ENCODE measurements at regions not wholly inside any gene's neighbourhood (a gene's known extent, or its start where the extent isn't known, plus 50 kb on each side); places are given as distances from the start of the nearest gene placed in this dataset.
A peak's percentile ranks its signal among the peaks of the same experiment; 100 is the strongest.

DNA sequence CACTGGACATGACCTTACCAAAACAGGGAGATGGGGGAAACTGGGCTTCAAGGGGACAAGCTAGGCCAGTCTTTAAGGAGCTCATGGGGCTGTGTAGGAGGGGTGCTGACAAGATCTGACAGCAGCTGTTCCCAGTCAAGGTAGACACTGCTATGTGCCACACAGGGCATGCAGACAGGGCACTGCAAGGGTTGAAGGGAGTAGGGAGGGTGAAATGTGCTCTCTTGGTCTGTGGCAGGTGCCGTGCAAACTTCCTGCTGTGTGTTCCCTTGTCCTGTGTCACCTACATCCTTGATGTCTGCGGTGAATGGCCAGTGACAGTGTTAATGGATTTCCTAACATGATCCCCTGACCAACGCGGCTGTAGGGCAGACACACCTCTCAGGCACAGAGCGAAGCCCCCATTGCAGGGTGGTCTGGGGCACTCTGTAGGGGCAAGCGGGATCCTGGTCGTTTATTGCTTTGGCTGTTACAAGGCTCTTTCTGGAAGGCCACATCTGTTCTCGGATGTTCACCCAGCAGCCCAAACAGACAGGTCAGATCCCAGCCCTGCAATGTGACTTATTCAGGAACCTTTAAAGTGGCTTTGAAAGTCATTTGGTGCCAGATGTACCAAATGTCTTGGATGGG, 199.5 kb upstream of the ZNF536 start:
- no peak for DNase-seq

DNA sequence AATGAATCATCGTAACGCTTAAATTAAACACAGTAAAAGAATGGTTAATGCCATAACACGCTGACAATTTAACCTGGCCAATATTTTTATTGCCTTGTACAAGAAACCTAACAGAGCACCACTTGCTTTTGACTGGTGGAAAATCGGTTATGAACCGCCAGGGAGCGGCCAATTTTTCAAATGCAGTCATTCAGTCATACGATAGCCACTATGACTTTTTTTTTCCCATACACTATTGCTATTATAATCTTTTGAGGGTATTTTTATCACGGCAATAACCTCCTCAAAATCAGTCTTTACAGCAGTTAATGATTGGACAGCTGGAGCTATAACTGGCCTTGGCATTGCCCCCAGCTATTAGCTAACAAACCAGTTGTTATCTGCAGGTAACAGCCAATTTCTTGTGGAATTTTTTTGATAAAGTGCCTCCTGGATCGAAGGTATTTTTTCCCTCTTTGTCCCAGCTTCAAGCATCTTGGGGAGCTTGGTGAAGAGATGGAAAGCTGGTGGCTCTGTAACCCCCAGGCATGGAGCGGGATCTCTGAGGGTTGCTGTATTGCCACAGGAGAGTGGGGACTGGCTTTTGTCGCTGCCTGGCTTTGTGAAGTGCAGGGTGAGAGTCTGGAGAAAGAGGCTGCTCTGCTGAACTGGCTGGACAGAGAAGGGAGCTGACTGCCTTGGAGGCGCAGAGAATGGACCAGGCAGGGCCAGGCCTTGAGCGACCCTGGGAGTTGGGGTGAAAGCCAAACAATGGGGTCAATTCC, 198.4 kb upstream of the ZNF536 start:
- DNase-seq: no peak

DNA sequence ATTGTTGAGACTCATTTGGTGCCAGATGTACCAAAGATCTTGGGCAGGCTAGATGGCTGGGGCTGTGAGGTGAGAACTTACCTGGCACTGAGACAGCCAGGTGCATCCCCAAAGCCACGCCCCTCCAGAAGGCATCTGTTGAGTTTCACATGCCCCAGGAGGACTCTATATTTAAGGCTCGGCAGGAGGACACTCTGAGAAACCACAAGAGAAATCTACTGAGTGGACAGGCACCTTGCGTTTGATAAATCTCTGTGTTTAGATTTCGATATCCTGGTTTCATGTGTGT, 197.9 kb upstream of the ZNF536 start:
- DNase-seq: no peak

DNA sequence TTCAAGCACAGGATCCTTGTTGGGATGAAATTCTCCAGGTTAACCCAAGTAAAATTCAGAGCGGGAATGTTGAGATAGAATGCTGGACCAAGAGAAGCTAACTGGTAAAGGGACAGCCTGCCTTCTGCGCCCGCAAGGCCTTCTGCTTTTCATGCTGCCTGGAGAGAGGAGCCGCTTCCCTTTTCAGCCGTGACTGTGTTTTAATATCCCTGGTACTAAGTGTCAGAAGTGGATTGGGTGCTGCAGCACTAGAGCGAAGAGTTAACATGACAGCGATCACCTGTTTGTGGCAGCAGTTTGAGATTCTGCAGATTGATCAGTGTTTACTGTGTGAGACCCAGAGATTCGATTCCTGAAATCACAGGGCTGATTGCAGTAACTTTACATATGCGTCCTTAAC, 197.4 kb upstream of the ZNF536 start:
- no peak for DNase-seq

DNA sequence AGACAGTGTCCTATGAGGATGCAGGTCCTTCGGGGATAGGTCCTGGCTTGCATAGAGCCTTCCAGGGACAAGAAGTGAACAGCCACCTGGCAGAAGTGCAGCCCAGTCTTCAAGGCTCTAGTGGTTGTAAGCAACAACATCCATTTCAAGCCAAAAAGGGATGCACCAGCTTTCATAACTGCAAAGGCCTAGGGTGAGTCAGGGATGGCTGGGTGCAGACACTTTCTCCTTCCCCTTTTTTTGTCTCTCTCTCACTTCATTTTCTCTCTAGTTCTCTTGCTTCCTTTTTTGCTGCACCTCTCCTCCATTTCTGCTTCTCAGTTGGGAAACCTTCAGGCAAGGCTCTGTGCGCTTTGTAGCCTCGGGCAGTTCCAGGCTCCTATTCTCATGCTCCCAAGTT, 196.2 kb upstream of the ZNF536 start:
- no peak for DNase-seq

DNA sequence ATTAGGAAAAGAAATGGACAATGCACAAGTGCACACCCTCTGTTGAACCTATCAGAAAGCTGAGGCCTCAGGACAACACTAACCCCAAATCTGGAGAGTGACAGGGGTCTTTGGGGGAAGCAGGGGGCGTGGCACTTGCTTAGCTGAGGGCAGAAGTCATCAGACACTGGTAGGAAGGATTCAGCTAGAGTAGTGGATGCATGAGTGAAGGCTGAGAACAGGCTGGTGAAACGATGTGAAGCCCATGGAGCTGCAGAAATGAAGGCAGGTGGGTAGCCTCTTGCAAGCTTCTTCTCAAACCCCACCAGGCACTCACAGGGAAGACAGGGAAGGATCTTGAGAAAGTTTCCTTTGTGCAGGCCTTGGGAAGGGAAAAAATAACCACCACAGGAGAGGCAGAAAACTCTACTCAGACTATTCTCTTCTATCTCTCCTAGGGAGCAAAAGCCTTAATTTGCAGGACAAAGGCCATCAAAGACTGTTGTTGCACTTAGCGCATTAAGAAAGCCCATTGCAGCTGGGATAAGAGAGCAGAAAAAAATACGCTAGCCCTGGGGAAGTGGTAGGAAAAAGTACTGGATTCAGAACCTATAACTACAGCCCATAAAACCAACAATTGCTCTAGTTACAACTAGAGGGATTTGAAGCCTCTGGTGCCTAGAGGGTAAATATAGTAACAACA, 193.3 kb upstream of the ZNF536 start:
- DNase-seq: no peak

DNA sequence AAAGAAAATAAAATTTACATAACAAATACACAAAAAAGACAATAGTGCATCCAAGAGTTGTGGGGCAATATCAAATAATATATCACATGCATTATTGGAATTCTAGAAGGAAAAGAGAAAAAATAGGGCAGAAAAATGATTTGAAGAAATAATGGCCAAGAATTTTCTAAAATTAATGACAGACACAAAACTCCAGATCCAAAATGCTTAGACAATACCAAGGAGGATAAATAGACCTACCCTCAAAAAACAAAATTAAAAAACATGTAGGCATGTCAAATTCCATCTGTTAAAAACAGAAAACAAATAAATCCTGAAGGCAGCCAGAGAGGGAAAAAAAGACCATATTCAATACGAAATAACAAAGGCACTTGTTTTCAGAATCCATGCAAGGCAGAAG, 191.5 kb upstream of the ZNF536 start:
- DNase-seq: no peak

DNA sequence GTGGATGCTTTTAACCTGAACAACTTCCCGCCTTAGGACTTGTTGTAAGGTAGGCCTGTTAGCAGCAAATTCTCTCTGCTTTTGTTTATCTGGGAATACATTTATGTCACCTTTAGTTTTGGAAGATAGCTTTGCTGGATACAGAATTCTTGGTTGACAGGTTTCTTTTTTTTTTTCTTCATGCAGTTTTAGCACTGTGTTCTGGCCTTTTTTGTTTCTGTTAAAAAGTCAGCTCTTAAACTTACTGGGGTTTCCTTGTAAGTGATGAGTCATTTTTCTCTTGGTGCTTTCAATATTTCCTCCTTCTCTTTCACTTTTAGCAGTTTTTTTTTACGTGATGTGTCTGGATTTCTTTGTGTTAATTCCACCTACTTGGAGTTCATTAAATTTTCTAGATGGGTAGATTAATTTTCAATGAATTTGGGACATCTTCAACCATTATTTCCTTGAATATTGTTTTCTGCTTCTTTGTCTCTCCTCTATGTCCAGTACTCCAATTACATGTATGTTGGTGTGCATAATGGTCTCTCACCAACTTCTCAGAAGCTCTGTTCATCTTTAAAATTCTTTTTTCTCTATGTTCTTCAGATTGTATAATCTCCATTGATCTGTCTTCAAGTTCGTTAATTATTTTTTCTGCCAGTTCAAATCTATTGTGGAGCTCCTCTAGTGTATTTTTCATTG, 188.2 kb upstream of the ZNF536 start:
- DNase-seq: no peak

DNA sequence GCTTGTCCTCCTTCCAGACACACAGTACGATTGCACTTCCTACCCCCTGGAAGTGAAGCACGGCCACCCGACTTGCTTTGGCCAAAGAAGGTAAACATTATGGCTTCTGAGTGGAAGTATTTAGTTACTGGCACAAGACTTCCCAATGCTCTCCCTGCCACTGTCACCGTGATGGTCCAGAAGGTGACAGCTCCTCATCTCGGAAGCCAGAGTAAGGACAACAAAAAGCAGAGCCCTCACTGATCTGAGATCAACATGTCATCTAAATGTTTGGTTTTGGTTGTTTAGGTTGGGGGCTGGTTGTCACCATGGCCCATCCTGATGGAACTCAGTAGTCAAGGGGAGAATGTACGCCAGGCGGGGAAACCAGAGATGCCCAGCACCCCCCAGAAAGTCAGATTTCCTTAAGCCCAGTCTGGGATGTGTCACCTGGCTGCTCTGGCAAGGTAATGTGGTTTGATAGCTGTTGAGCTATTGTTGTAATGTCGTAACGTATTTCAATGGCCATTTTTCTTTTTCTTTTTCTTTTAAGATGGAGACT, 170.1 kb upstream of the ZNF536 start:
- DNase-seq: no peak

DNA sequence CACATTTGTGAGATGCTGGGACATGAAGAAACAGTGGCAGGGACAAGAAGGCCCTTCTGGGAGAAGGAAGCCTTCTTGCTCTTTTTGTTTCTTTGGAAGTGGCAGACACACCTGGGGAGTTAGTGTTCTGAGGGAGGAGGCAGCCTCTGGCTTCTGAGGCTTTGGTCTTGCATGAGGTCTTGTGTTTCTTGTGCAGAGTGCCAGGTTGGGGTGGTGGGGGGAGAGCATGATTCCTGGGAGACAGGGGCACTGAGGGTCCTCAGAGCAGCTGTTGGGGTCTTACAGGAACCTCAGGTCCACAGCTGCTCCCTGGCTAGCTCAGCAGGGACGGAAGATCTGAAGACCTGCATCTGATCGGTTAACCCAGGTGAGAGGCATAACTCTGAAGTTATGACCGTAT, 167.5 kb upstream of the ZNF536 start:
- DNase-seq: no peak

DNA sequence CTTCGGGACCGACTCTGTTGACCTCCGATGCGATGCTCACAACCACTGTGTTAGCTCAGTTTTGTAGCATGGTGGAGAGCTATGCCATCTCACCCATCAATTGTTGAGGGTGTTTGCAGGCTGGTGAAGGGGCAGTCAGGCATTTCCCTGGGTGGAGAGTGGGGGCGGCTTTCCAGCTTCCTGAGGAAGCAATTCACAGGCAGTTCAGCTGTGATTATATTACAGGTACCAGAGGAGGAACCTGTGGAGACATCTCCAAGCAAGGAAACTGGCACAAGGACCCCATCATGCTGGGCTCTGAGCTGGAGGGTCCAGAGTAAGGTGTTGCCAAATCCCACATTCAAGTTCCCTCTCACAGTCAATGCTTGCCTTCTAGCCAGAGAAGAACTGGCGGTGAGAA, 166.0 kb upstream of the ZNF536 start:
- DNase-seq: no peak

DNA sequence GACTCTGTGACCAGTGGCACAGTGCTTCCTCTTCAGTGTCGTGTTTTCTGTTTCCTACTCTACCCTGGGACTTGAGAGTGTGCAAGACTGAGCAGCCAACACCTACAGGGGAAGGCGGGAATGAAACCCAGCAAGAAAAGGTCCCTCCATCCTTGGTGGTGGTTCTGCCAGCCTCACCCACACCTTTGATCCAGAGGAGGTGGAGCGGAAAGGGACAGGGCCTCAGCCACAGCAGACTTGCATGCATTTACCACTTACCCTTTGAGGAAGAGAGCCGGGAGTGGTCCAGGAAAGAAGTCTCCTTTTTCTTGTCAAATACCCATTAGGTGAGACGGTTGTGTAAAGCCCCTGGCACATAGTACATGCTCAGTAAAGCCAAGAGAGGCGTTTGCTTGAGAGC, 164.8 kb upstream of the ZNF536 start:
- DNase-seq: no peak

DNA sequence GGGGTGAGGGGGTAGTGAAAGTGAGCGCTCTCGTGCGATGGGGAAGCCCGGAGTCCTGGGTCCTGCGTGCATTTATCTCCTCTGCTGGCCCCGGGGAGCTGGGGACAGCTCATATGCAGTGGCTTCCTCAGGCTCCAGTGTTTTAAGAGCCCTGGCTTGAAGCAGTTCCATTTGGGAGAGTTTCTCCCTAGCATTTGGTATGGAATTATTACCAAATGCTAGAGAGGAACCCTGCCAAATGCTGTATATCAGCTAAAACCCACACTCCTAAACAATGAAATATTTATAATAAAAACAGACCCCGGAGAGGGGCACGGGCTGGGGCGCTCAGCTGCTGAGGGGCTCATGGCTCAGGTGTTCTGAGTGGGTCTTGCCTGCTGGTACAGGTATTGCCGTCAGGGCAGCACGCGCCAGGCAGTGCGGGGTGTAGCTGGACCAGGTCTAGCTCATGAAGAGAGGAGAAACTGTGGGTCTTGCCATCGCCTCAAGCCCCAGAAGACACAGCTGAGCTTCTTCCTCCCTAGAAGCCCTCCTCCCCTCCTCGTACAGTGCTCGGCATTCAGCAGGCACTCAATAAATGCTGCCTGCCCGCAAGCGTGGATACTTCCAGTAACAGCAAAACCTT, 163.6 kb upstream of the ZNF536 start:
- no peak for DNase-seq

DNA sequence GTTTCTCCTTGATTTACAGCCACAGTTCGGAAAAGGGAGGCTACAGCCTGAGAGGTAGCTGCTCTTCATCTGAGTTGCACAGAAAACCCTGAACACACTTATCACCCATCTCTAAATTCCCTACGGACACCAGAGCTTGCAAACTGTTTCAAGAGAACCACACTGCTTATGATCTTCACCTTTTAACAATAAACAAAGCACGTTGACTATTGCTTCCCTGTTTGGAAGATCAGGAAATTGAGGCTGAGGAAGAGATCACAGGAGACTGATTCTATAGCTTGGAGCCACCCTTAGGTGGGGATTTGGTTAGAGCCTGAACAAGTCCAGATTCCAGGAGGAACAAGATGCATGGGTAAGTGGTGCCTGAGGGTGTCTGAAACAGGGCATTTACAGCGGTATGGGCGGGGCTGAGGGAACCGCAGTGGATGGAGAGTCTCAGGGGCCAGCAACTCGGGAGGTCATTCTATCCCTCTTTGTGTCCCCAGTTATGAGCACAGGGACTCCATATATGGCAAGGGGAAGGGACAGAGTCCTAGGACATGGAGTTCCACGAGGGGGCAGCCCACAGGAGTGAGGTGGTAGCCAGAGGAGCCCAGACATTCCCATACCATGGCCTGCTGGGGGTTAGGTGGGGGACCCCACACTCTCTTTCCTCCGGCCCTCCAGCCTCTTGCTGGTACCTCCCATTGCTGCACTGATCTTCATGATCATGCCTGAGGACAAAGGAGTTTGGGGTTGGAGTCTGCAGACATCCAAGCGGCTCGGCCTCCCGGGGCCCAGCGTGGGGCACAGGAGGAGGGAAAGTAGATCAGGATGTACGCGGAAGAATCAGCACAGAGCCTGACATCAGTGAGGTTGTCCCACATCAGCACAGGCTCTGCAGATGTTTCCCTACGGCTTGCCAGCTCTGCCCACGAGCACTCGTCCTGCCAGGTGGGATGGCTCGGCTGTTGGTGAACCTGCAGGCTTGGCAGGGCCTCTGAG, 162.3 kb upstream of the ZNF536 start:
- DNase-seq: no peak

DNA sequence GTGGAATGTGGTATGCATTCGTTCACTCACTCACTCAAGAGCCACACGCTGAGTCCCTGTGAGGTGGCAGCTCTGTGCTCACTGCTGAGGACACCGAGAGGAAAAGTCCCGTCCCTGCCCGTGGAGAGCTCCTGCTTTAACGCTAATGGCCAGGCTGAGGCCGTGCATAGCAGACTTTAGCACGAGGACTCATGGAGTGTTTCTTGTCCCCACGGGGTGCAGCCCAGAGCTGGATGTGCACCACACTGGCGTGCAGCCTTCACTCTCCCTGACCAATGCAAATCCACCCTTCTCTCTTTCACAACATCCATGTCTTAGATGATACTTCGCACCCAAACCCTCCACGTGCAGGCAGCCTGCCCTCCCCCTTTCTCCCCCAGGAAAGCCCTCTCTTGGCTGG, 159.6 kb upstream of the ZNF536 start:
- no peak for DNase-seq

DNA sequence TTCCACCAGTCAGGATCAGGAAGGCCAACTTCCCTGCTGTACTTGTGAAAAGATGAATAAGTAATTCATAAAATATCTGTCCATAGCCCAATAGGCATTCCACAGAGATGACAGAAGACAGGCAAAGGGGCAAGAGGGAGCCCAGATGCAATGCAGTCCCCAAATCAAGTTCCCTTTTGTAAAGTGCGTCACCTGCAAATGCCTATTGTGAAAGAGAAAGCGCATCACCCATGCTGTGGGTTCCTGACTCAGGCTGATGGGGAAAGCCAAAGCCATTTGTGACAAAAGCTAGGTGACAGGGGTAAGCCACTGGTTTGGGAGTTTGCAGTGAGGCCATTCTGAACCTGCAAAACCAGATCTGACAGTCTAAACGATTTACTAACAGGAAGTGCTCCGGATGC, 157.5 kb upstream of the ZNF536 start:
- no peak for DNase-seq

DNA sequence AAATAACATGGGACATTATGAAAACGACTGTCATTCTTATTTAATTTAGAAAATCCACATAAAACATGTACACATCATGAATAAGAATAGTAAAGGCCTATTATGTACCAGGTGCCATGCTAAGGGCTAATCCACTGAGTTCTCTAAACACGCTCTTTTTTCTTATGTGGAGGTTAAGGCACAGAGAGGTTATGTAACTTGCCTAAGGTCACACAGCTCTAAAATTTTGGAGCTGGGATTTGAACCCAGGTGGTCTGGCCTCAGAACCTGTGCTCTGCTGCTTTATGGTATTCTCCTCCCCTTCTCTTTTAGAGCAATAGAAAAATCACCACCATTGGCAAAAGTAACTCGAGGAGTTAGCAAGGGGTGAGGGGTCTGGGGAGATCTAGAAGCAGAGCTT, 156.9 kb upstream of the ZNF536 start:
- DNase-seq: no peak

DNA sequence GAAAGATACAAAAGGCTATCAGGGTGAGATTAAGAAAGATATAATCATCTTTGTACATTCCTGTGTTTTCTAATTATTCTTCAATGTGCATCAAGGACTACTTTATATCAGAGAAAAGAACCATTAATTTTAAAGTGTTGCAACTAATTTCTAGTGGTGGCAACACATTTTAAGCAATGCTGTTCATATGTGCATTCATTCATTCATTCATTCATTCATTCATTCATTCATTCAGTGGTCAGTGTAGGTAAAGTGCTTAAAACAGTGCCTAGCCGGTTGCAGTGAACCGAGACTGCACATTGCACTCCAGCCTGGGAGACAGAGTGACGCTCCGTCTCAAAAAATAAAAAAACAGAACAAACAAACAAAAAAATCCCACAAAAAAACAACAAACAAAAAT, 155.7 kb upstream of the ZNF536 start:
- DNase-seq: no peak

DNA sequence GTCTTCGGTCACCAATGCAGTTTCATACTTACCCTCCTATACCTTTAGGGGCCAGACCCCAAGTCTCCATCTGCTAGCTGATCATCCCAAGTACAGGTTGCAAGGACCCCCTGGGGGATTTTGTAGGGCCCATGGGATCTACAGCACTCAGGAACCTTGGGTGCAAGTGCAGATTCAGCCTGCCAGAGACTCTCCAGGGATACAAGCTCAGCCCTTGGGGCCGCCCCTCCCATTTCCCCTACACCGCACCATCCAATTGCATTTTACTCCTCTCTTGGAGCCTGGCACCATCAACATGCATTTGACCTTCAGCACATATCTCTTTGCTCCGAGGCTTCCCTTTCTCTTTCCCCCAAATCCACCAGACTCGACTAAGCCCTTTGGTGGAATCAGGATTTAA, 154.7 kb upstream of the ZNF536 start:
- DNase-seq: no peak

DNA sequence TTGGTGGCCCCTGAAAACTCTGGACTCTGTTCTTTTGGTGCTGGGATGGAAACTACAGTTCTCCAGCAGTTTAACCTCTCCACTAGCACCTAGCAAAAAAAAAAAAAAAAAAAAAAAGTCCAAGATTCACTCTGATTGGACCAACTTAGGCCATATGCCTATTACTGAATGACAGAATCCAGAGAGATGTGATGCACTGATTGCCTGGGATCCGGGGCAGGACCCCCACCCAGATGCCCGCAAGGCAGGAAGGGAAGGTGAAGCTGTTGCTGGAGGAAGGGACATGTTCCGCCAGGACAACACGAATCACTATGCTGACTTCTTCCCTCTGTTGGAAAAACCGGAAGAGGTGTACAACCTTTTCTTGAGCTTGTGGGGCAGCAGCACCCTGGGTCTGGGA, 152.5 kb upstream of the ZNF536 start:
- DNase-seq: no peak

DNA sequence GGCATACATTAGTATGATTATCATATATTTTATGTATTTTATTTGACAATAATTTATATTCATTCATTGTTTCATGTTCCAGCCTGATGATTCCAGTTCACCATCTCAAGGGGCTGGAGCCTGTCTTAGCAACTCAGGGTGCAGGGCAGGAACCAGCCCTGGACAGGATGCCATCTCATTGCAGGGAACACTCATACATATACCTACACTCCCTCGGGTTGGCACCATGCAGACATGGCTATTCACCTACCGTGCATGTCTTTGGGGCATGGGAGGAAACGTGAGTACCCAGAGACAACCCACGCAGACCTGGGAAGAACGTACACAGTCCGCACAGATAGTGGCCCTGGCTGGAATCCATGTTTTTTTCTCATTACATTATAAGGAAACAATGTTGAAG, 151.0 kb upstream of the ZNF536 start:
- DNase-seq: no peak

DNA sequence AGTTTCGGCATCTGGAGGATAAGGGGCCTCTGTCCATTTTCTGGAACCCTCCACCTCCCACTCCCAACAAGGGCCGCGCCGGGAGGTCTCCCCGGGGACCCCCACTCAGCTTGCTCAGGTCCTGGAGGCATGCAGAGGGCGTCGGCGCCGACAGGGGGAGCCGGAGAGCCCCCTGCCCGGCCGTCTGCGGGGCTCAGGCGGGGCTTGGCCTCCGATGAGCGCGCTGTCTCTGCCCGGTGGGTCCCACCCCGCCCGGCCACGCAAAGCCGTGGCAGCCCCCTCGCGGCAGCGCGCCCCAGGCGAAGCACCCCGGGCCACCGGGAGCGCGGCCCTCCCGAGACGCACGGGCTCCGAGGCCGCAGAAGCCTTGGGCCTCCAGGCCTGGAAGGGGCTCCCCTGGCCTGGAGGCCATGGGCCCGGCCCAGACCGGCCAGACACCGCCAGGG, 149.7 kb upstream of the ZNF536 start:
- peak; percentile 31 for DNase-seq

Measured in dermis blood vessel endothelial cell (primary cell).